Endothelial cell of umbilical vein (primary cell): ENCODE measurements at regions not wholly inside any gene's neighbourhood (a gene's known extent, or its start where the extent isn't known, plus 50 kb on each side); places are given as distances from the start of the nearest gene placed in this dataset.

Experiments
- BruUV-seq: library from RNA; stranded (reverse); fragments of 400-500 nt; replicated peaks from 2 replicates; lab custom pipeline; 2021; lab: Mats Ljungman, UMichigan
- CTCF ChIA-PET: fragments of 300-600, 350-600 bp; sonication (Branson Sonifier 250); formaldehyde crosslinking; loops from one replicate; lab custom pipeline; 2021; ENCODE audit warnings: antibody characterized with exemption, inconsistent platforms; lab: Charles Lee
- POLR2A ChIA-PET: fragments of 300-600, 350-600 bp; sonication (Branson Sonifier 250); formaldehyde crosslinking; loops from one replicate; lab custom pipeline; 2021; ENCODE audit warnings: antibody characterized with exemption, inconsistent platforms; lab: Charles Lee
- DNase-seq: peaks from one replicate; pipeline ENCODE4 v3.0.0-alpha.2; 2011; ENCODE audit warnings: low read depth, low spot score
- FAIRE-seq: peaks from 2 replicates; lab custom pipeline; 2011; peaks lifted over from hg19 to GRCh38; lab: Jason Lieb, UNC
- H2AFZ ChIP-seq: 2 replicates; pipeline ENCODE4 v1.6.0; 2012; ENCODE audit warnings: low read depth, low read length, control low read depth, inconsistent platforms
- H3K27ac ChIP-seq: 2 replicates; pipeline ENCODE4 v1.5.1; 2011; ENCODE audit warnings: low read depth, mild to moderate bottlenecking, control low read depth, low read length, moderate library complexity; ENCODE audit not compliant: insufficient read depth
- H3K27me3 ChIP-seq, 2 experiments: 2 replicates each; pipeline versions ENCODE4 v1.6.0 to v1.6.1; 2011; ENCODE audit warnings: low read length in 2 of 2, mixed read lengths in 1 of 2; ENCODE audit not compliant: control insufficient read depth in 2 of 2, insufficient read depth in 2 of 2
- H3K36me3 ChIP-seq, 2 experiments: 2 replicates in 1 of 2; 3 replicates in 1 of 2; pipeline ENCODE4 v1.5.1; 2011; ENCODE audit warnings: low read length in 2 of 2, mild to moderate bottlenecking in 1 of 2, moderate library complexity in 1 of 2; ENCODE audit not compliant: control insufficient read depth in 2 of 2, insufficient read depth in 2 of 2; ENCODE audit errors: extremely low read depth in 1 of 2
- H3K4me1 ChIP-seq: 3 replicates; pipeline ENCODE4 v1.5.1; 2011; ENCODE audit warnings: mild to moderate bottlenecking, low read length; ENCODE audit not compliant: control insufficient read depth, insufficient read depth; ENCODE audit errors: extremely low read depth
- H3K4me2 ChIP-seq: 2 replicates; pipeline ENCODE4 v1.6.1; 2011; ENCODE audit warnings: low read length, control low read depth, mixed read lengths; ENCODE audit not compliant: insufficient read depth
- H3K4me3 ChIP-seq, 3 experiments: fragments of 200-600 bp in 1 of 3; sonication (generic), shearing (Covaris generic) in 1 of 3; replicated peaks in 1 of 3; 2 replicates each; pipeline ENCODE4 v1.5.1; 2011 to 2016; ENCODE audit warnings: control low read depth in 3 of 3, low read length in 3 of 3, mild to moderate bottlenecking in 2 of 3, inconsistent platforms in 1 of 3, low read depth in 1 of 3, moderate library complexity in 1 of 3; ENCODE audit not compliant: insufficient read depth in 1 of 3
- H3K79me2 ChIP-seq: 2 replicates; pipeline ENCODE4 v1.6.0; 2012; ENCODE audit warnings: low read length, inconsistent platforms; ENCODE audit not compliant: control insufficient read depth, insufficient read depth
- H3K9ac ChIP-seq: replicated peaks from 2 replicates; pipeline ENCODE3; 2011; ENCODE audit warnings: low read length, control low read depth; ENCODE audit not compliant: insufficient read depth; ENCODE audit errors: extremely low read depth
- H3K9me1 ChIP-seq: replicated peaks from 3 replicates; pipeline ENCODE4 v1.6.0; 2011; ENCODE audit warnings: mild to moderate bottlenecking, low read length; ENCODE audit not compliant: control insufficient read depth, insufficient read depth; ENCODE audit errors: extremely low read depth
- H3K9me3 ChIP-seq: replicated peaks from 2 replicates; pipeline ENCODE4 v1.5.1; 2012; ENCODE audit warnings: low read length, inconsistent platforms; ENCODE audit not compliant: control insufficient read depth, insufficient read depth
- H4K20me1 ChIP-seq: replicated peaks from 2 replicates; pipeline ENCODE3; 2011; ENCODE audit warnings: mild to moderate bottlenecking, low read length; ENCODE audit not compliant: control insufficient read depth, insufficient read depth; ENCODE audit errors: extremely low read depth
- CTCF ChIP-seq, 2 donors: IDR thresholded peaks; 1 replicate in 1 of 2; 2 replicates in 1 of 2; pipeline ENCODE4 v1.5.1; 2011; ENCODE audit warnings: low read length in 2 of 2, mild to moderate bottlenecking in 2 of 2, moderate library complexity in 2 of 2, control low read depth in 1 of 2, inconsistent platforms in 1 of 2, low read depth in 1 of 2; ENCODE audit not compliant: insufficient read depth in 1 of 2; ENCODE audit errors: extremely low read depth in 1 of 2
- EZH2 ChIP-seq: IDR thresholded peaks from 2 replicates; pipeline ENCODE4 v1.6.1; 2012; ENCODE audit warnings: borderline replicate concordance, low read depth, mild to moderate bottlenecking, moderate library complexity, low read length, inconsistent platforms; ENCODE audit not compliant: severe bottlenecking
- FOS ChIP-seq: IDR thresholded peaks from 2 replicates; pipeline ENCODE4 v1.6.1; 2011; ENCODE audit warnings: mild to moderate bottlenecking, low read length, moderate library complexity, borderline replicate concordance; ENCODE audit not compliant: insufficient read depth
- GATA2 ChIP-seq: IDR thresholded peaks from 2 replicates; pipeline ENCODE4 v1.7.0; 2011; ENCODE audit warnings: low read depth, mild to moderate bottlenecking, moderate library complexity, mixed read lengths, low read length; ENCODE audit not compliant: insufficient read length, insufficient read depth
- JUN ChIP-seq: IDR thresholded peaks from 2 replicates; pipeline ENCODE4 v1.6.1; 2011; ENCODE audit warnings: borderline replicate concordance, low read depth; ENCODE audit not compliant: insufficient read length, insufficient read depth
- MAX ChIP-seq: IDR thresholded peaks from 2 replicates; pipeline ENCODE4 v1.6.1; 2011; ENCODE audit not compliant: insufficient read depth, insufficient read length
- MYC ChIP-seq: IDR thresholded peaks from one replicate; pipeline ENCODE4 v1.6.1; 2011; ENCODE audit warnings: mild to moderate bottlenecking, low read depth, low read length
- POLR2A ChIP-seq: IDR thresholded peaks from 2 replicates; pipeline ENCODE4 v1.6.1; 2012; ENCODE audit warnings: low read depth, mild to moderate bottlenecking, control low read depth, low read length
- POLR2AphosphoS5 ChIP-seq: IDR thresholded peaks from 2 replicates; pipeline ENCODE4 v1.6.1; 2012; ENCODE audit warnings: low read depth, mild to moderate bottlenecking, control low read depth, low read length, moderate library complexity; ENCODE audit not compliant: insufficient read depth
- dilution Hi-C: fragments of 300-500 bp; cut with MboI; formaldehyde crosslinking; loops from one replicate; pipeline ENCODE4 v1.15.0; 2019; ENCODE audit warnings: low sequenced_read_pairs; ENCODE audit not compliant: extremely low pct_ligation_motif_present
- intact Hi-C: fragments of 100-400 bp; cut with micrococcal nuclease; formaldehyde crosslinking; loops from one replicate; pipeline ENCODE4 v1.10.0; 2022

- no TSS peak for BruUV-seq
- Histone ChIP-seq H2AFZ (no peak overlapping the region), H3K4me3 (no peak overlapping the region), H4K20me1 (no peaks in the 10 kb centered on the region), H3K4me2 (no peak overlapping the region), H3K4me1 (no peaks in the 10 kb centered on the region), H3K9me3 (no peaks in the 10 kb centered on the region), H3K36me3 (no peaks in the 10 kb centered on the region), H3K27ac (no peak overlapping the region), H3K27me3 (no peaks in the 10 kb centered on the region), H3K79me2 (no peaks in the 10 kb centered on the region), H3K9me1 (peaks cover 3% of the 10 kb centered on the region), H3K9ac (no peak overlapping the region)
- DNase-seq (no peak), FAIRE-seq (no peak)
- intact Hi-C loops (no loop called here), dilution Hi-C loops (no loop called here)
- POLR2A ChIA-PET: no interaction called here
- TF ChIP-seq GATA2: no peak
- TF ChIP-seq POLR2AphosphoS5: no peak
- no peak for TF ChIP-seq FOS
- TF ChIP-seq MYC: no peak
- no peak for TF ChIP-seq POLR2A
- no peak for TF ChIP-seq CTCF (IDR thresholded peaks at IDR 0.05; ENCODE audit: extremely low read depth in 1 of 2, insufficient read depth in 1 of 2, low read depth in 1 of 2, low read length in 2 of 2)
- no peak for TF ChIP-seq MAX
- no peak for TF ChIP-seq EZH2
- TF ChIP-seq JUN: no peak
- CTCF ChIA-PET: no interaction called here
Observed at GRCh38 chr2:240377366-240377765, 58.1 kb upstream of the GPC1 start.
